Hematopoietic multipotent progenitor cell treated with erythropoietin and hydrocortisone succinate and interleukin-3 and kit ligand, for 15 days (in vitro differentiated cells): ENCODE measurements at regions not wholly inside any gene's neighbourhood (a gene's known extent, or its start where the extent isn't known, plus 50 kb on each side); places are given as distances from the start of the nearest gene placed in this dataset.
"Not testable (repeated sequence)": the region's sequence is repeated elsewhere in the genome, so short reads cannot be mapped to it uniquely, and the experiment has no call there.

Source experiments
- DNase-seq: peaks from one replicate; pipeline ENCODE4 v3.0.0-alpha.2; 2015; ENCODE audit warnings: low spot score

DNA sequence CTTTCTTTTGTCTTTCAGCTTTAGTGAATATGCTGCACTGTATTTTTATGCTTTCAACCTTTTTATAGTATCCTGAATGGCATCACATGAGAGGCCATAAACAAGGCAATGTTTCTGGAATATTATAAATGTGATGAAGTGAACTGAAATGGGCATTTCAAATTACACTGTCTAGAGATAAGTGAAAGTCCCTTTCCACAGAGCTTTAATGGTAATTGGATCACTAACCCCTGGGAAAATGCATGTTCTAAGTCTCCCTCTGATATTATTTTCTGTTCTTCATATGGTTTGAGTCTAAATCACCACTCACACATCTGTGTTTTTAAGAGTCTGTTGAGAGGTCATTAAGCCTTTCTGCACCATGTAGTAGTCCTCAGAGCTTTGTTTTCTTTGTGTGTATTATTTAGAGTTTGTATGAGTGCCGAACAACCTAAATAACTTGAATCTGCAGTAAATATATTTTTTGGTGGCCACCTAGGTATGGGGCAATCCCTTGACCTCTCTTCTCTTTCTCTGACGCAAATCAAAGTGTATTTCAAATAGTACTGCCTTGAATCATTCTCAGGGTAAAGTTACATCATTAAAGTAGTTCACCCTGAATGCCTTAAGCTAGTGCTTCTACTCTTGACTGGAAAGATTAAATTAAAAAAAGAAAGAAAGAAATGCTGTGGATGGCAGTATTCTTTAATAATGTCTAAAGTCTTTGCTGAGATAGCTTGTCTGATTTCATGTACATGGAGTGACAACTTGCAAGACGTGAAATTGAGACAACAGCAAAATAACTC lies 1931.0 kb upstream of the CDH6 start:
- no peak for DNase-seq

DNA sequence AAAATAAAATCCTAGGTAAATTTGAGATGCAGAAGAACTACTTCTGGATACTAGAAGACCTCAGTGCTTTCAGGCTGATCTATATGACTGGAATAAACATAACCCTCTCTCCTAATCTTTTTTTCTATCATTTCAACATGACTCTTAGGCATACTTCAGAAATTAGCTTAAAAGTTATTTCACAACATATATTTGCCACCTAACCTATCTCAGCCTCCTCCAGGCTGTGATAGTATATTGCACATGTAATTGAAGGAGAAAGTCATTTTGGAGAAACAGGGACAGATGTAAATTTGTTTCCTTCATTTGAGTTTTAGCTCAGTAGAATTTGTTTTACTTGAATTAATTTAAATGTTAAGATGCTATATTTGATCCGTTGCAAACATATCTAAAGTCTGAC lies 1932.3 kb upstream of the CDH6 start:
- no peak for DNase-seq

DNA sequence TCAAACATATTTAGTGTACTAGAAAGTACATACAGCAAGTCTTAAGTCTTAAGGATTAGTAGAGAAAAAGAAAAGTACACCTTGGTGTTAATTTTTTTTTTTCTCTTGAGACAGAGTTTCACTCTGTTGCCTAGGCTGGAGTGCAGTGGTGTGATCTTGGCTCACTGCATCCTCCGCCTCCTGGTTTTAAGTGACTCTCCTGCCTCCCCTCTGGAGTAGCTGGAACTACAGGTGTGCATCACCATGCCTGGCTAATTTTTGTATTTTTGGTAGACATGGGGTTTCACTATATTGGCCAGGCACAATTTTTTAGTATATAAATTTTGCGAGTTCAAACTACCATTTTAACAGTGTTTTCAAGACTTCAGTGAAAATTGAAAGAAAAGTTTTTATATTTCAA lies 1941.1 kb upstream of the CDH6 start:
- no peak for DNase-seq

DNA sequence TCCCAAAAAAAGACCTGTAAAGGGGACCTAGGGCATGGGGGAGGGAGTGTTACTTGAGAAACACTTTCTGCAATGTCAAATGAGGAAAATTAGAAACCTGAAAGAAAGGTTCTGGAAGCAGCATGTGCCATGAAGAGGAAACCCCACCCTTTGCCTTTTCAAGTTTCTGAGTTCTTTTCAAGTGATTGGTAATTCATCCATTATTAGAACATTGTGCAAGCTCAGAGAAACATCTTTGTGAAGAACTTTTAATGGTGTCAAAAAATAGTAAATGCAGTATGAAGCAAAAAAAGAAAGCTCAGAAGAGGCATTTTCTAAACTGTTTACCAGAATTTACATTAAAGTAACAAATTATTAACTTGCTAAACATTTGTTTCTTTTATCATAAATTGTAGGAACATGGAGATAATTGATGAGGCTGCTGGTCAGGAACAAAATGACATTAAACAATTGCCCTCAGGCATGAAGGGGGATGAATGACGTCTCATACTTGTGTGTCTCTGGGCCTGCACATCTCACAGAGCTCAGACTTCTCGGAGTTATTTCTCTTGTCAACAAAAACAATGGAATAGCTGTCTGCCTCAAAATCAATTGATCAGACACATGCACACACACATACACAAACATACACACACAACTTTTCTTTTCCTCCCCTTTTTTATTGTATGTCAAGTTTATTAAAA lies 1946.0 kb upstream of the CDH6 start:
- no peak for DNase-seq

DNA sequence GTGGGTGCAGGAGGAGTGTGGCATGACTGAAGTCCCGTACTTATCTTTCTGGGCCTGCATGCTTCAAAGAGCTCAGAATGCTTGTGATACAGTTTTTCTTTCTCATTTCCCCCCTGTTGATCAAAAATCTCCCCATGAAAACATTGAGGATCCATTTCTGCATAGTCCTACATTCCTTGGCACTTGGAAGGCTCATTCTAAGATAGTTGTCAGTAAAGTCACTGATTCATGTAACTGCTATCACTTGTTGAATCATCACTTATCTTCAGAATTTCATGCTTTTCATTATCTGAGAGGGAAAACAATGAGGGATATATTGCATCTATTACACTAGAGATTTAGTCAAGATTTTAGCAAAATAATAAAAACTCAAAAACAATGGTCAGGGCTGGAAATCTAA lies 1953.1 kb upstream of the CDH6 start:
- no peak for DNase-seq

DNA sequence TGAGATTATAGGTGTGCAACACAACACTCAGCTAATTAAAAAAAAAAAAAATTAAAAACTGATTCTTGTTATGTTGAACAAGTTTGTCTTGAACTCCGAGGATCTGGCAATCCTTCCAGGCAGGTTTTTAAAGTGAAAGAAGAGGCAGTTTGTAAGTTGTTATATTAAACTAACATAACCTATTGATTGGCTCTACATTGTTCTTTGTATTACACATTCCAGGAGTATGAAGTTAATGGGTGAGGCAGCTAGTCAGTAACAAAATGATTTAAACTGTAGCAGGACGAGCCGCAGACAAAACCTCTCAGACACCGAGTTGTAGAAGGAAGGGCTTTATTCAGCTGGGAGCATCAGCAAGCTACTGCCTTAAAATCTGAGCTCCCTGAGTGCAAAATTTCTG lies 1953.9 kb upstream of the CDH6 start:
- DNase-seq: no peak

- DNase-seq: no peak
These were observed 1955.4 kb upstream of the CDH6 start for GRCh38 chr5:29238115-29238514.

- DNase-seq: no peak
These were observed 1962.3 kb upstream of the CDH6 start for GRCh38 chr5:29231154-29231553.

DNA sequence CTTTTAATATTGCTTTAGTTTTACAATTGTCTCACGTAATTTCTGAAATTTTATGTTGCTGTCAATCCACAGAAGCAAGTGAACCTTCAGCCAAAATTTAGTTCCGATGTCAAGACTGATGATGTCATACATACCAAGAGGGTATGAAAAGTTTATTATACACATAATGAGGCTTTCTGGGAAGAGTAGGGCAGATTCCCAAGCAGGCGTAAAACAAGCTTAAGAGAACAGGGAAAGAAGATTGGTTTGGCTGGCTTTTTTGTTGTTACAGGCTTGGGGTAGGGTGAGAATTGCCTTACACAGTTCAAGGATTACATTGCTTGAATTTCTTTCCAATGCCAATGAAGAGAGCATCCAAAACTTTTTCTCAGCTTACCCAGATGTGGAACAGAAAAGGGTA lies 1962.9 kb upstream of the CDH6 start:
- DNase-seq: no peak

DNA sequence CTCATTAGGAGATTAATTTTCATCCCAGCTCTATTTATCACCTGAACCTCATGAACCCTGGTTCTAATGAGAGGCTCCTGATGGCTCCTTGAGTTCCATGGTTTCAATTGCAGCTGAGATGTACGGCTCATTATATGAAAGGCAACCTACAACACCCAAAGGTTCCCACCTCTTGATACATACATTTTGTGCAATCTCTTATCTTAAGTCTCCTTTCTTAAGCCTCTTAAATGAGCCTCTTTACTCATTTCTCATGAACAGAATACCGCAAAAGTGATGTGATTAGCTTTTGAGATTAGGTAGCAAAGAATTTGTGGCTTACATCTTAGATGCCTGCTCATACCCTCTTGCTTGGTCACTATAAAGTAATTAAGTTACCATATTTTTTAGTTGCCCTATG lies 1964.0 kb upstream of the CDH6 start:
- no peak for DNase-seq

DNA sequence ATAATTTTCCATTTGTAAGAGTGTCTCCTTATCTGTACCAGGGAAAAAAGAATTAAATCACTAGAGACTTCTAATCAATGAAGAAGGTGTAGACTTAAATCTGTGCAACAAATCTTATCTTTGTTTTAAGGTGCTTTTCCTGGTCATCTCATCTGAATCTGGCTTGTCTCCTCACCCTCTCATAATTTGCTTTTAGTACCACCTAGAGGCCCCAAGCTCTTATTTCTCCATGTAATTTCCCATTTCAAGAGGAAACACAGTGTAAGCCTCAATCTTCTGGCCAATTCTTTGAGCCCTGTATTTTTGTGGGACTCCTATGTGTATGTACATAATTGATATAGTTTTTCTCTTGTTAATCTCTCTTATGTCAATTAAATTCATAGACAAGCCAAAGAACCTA lies 1975.3 kb upstream of the CDH6 start:
- DNase-seq: no peak

DNA sequence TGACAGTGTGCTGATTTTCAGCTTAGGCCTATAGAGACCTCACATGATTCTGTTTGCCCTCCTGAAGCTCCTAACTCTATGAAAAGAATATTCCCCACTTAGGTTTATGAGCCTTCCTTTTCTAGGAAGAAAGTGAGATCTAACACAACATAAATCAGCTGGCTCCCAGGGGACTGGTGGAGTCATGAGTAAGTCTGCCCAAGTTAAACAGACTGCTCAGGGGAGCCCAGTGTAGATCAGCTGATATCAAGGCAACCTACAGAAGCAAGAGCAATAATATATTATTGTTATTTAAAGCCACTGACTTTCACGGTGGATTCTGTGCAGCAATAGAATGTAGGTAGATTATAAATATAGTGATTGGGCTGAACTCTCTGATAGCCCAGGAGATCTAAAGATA lies 1978.6 kb upstream of the CDH6 start:
- DNase-seq: no peak

GRCh38 chr5:29213475-29213874 lies 1980.0 kb upstream of the CDH6 start:
- no peak for DNase-seq

DNA sequence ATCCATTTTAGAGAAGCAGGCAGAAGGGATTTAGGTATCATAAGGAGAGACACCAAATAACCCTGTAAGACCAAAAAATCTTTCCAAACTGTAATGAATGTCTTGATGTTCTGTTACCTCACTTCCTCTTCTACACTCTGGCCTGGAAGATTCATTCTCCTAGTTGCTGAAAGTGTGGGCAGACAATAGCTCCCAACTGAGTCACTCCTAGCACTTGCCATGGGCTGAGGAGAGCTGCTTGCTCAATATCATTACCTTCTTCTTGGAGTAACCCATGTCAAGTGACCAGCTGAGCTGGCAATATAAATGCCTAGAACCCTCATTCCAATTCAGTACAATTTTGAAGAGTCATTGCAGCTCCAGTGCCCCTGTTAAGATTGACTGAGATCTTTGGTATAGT lies 1985.5 kb upstream of the CDH6 start:
- DNase-seq: no peak

- DNase-seq: no peak
These were observed 1990.4 kb upstream of the CDH6 start for GRCh38 chr5:29203049-29203448.

DNA sequence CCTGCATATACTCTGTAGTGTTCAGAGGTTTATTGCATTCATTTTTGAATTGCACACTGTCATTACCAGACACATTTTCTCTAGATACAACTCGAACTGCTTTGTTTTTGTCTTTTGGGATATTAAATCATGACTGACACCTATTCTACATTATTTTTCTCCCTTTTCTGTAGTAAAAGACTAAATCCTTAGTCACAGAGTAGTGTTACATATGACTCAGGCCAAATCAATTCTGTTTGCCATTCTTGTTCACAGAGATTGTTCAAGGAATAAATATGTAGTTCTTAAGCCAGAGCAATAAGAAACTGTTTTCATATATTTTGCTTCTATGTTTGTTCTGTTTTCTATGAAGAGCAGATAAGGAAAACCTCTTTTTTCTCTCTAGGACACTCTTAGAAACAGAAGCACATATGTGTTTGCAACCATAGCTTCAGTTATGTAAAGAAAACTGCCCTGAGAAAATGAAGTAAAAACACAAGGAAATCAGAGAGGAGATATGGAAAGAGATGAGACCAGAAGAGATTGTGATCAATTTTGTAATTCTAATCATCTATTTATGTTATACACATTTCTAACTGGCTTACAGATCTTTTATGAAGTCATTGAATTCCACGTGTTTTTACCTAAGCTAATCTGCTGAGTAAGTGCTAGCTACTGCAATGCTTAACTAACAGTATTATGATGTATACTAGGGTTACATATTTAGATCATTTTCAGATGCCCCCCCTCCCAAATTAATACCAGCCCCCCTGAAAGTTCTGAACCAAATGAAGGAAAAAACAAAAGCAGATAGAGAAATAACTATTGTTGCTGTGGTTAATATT lies 1995.6 kb upstream of the CDH6 start:
- DNase-seq: no peak

GRCh38 chr5:29193972-29194371 lies 1999.5 kb upstream of the CDH6 start:
- no peak for DNase-seq

- not testable (repeated sequence) for DNase-seq
These were observed 2002.0 kb upstream of the CDH6 start for GRCh38 chr5:29191269-29192048.

DNA sequence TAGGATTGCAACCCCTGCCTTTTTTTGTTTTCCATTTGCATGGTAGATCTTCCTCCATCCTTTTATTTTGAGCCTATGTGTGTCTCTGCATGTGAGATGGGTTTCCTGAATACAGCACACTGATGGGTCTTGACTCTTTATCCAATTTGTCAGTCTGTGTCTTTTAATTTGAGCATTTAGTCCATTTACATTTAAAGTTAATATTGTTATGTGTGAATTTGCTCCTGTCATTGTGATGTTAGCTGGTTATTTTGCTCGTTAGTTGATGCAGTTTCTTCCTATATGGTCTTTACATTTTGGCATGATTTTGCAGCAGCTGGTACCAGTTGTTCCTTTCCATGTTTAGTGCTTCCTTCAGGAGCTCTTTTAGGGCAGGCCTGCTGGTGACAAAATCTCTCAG lies 2003.1 kb upstream of the CDH6 start:
- DNase-seq: not testable (repeated sequence)

- not testable (repeated sequence) for DNase-seq
These were observed 2007.1 kb upstream of the CDH6 start for GRCh38 chr5:29186380-29186779.

GRCh38 chr5:29185558-29185957 lies 2007.9 kb upstream of the CDH6 start:
- no peak for DNase-seq

- no peak for DNase-seq
These were observed 2017.7 kb upstream of the CDH6 start for GRCh38 chr5:29175774-29176173.
